Neural progenitor cell (in vitro differentiated cells): ENCODE measurements at regions not wholly inside any gene's neighbourhood (a gene's known extent, or its start where the extent isn't known, plus 50 kb on each side); places are given as distances from the start of the nearest gene placed in this dataset.

Experiments used
- CTCF ChIP-seq: fragments of 200-600 bp; sonication (generic); IDR thresholded peaks from 2 replicates; pipeline ENCODE4 v1.5.1; 2017; ENCODE audit warnings: antibody characterized with exemption, mild to moderate bottlenecking
- EZH2 ChIP-seq: fragments of 200-600 bp; sonication (generic); IDR thresholded peaks from 2 replicates; pipeline ENCODE4 v1.6.1; 2017; ENCODE audit warnings: antibody characterized with exemption, mild to moderate bottlenecking, moderate library complexity
- EZH2phosphoT487 ChIP-seq: fragments of 200-600 bp; sonication (generic); IDR thresholded peaks from 2 replicates; pipeline ENCODE4 v1.6.1; 2017; ENCODE audit warnings: antibody characterized with exemption

- TF ChIP-seq CTCF, result no peak
- TF ChIP-seq EZH2, result no peak
- TF ChIP-seq EZH2phosphoT487, result no peak
These were observed 139.5 kb downstream of the PLCE1 start for GRCh38 chr10:94133239-94133638.
